Cardiac fibroblast (primary cell): ENCODE measurements at regions not wholly inside any gene's neighbourhood (a gene's known extent, or its start where the extent isn't known, plus 50 kb on each side); places are given as distances from the start of the nearest gene placed in this dataset.

Source experiments
- DNase-seq, 2 donors: peaks; one replicate each; pipeline versions ENCODE4 v3.0.0 to v3.0.0-alpha.2; 2010; ENCODE audit warnings: low read depth in 2 of 2
- H3K4me3 ChIP-seq, 2 donors: replicated peaks in 1 of 2; 1 replicate in 1 of 2; 2 replicates in 1 of 2; pipeline ENCODE4 v1.5.1; 2011; ENCODE audit warnings: low read depth in 2 of 2, low read length in 2 of 2, mild to moderate bottlenecking in 2 of 2, moderate library complexity in 1 of 2
- TF ChIP-seq, protein P1 (sequence below): IDR thresholded peaks from one replicate; pipeline ENCODE4 v1.5.1; 2011; ENCODE audit warnings: low read depth, mild to moderate bottlenecking, low read length, inconsistent platforms

DNA sequence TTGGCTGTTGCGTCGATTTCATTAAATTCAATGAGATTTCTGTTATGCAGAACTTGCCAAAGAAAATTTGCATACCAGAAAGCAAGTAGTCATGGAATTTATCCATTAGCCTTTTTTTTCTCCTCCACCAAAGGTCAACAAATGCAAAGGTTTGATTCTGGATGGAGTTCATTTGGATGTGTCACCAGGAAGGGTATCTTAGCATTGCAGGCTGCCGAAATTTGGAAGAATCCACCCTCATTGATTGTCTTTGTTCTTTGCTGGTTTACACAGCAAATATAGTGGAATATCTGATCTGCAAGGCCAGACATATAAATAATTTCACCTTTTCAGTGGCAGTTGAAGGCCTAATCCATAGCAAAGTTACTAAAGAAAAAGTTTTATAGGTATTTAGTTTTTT, 229.4 kb upstream of the SLC35B3 start:
- TF ChIP-seq, protein P1, sequence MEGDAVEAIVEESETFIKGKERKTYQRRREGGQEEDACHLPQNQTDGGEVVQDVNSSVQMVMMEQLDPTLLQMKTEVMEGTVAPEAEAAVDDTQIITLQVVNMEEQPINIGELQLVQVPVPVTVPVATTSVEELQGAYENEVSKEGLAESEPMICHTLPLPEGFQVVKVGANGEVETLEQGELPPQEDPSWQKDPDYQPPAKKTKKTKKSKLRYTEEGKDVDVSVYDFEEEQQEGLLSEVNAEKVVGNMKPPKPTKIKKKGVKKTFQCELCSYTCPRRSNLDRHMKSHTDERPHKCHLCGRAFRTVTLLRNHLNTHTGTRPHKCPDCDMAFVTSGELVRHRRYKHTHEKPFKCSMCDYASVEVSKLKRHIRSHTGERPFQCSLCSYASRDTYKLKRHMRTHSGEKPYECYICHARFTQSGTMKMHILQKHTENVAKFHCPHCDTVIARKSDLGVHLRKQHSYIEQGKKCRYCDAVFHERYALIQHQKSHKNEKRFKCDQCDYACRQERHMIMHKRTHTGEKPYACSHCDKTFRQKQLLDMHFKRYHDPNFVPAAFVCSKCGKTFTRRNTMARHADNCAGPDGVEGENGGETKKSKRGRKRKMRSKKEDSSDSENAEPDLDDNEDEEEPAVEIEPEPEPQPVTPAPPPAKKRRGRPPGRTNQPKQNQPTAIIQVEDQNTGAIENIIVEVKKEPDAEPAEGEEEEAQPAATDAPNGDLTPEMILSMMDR: no peak
- H3K4me3 ChIP-seq: no peak overlapping the region
- no peak for DNase-seq

GRCh38 chr6:8664070-8664469, 228.7 kb upstream of the SLC35B3 start:
- H3K4me3 ChIP-seq: no peak overlapping the region
- TF ChIP-seq, protein P1: no peak
- DNase-seq: no peak

- DNase-seq: no peak
- TF ChIP-seq, protein P1: no peak
- no peak overlapping the region for H3K4me3 ChIP-seq
Observed at GRCh38 chr6:8659404-8660189, 224.3 kb upstream of the SLC35B3 start.

DNA sequence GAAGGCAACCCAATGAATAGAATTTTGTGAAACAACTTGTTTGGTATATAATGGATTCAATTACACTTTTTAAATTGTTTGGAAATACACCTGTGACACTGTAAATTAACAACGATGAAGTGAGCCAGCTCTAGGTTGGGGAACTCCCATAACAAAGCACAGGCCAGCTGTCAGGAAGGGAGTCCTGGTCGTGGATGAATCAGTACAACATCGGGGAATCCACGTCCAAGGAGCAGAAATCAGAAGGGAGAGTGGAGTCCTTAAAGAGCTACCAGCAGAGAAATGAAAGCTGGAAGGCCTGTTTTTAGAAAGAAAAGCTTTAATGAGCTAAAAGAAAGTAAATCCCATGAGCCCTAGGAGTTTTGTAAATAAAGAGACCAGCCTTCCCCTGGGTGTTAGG, 223.1 kb upstream of the SLC35B3 start:
- H3K4me3 ChIP-seq: no peak overlapping the region
- TF ChIP-seq, protein P1: no peak
- DNase-seq: no peak

DNA sequence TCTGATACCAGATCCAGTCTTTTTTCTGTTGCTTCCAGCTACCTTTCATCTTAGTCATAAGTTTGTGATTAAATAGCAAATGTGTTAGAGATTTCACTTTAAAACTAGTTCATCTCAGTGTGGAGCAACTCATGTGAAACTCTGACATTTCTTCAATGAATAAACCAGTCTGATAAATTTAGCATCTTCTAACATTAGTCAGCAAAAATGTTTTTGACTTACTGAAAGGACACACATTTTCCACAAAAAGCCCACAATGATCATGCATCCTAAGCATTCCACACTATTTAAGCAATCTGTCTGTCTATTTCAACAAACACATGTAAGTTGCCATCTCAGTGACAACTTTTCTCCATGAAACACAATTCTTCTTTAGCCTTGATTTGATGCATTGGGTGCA, 222.2 kb upstream of the SLC35B3 start:
- no peak overlapping the region for H3K4me3 ChIP-seq
- TF ChIP-seq, protein P1: no peak
- DNase-seq: no peak

- no peak for DNase-seq
- TF ChIP-seq, protein P1: no peak
- H3K4me3 ChIP-seq: no peak overlapping the region
Observed at GRCh38 chr6:8655670-8656454, 220.5 kb upstream of the SLC35B3 start.
